ENCODE measurements at regions not wholly inside any gene's neighbourhood (a gene's known extent, or its start where the extent isn't known, plus 50 kb on each side); places are given as distances from the start of the nearest gene placed in this dataset.

- TF ChIP-seq CTCF (IDR thresholded peaks at IDR 0.05; ENCODE audit: partially characterized antibody, unreplicated experiment): no peak
- no peaks in the 10 kb centered on the region for H3K4me1 Mint-ChIP-seq (ENCODE audit: low read depth, unreplicated experiment)
- DNase-seq: no peak
- no peaks in the 10 kb centered on the region for H3K36me3 Mint-ChIP-seq (ENCODE audit: unreplicated experiment)
- no peaks in the 10 kb centered on the region for H3K9me3 Mint-ChIP-seq (ENCODE audit: unreplicated experiment)
- no peak overlapping the region for H3K27ac Mint-ChIP-seq (ENCODE audit: unreplicated experiment)
- no peaks in the 10 kb centered on the region for H3K27me3 Mint-ChIP-seq (ENCODE audit: unreplicated experiment)
- no peak overlapping the region for H3K4me3 Mint-ChIP-seq (ENCODE audit: unreplicated experiment)
Observed at GRCh38 chr11:25536289-25536688, 795.6 kb upstream of the ANO3 start.

GRCh38 chr11:25537393-25537792 is 794.5 kb upstream of the ANO3 start:
- no peaks in the 10 kb centered on the region for H3K36me3 Mint-ChIP-seq (ENCODE audit: unreplicated experiment)
- H3K27me3 Mint-ChIP-seq (ENCODE audit: unreplicated experiment): no peaks in the 10 kb centered on the region
- no peak overlapping the region for H3K27ac Mint-ChIP-seq (ENCODE audit: unreplicated experiment)
- no peak for DNase-seq
- no peak overlapping the region for H3K4me3 Mint-ChIP-seq (ENCODE audit: unreplicated experiment)
- no peaks in the 10 kb centered on the region for H3K4me1 Mint-ChIP-seq (ENCODE audit: low read depth, unreplicated experiment)
- no peaks in the 10 kb centered on the region for H3K9me3 Mint-ChIP-seq (ENCODE audit: unreplicated experiment)
- no peak for TF ChIP-seq CTCF (IDR thresholded peaks at IDR 0.05; ENCODE audit: partially characterized antibody, unreplicated experiment)

DNA sequence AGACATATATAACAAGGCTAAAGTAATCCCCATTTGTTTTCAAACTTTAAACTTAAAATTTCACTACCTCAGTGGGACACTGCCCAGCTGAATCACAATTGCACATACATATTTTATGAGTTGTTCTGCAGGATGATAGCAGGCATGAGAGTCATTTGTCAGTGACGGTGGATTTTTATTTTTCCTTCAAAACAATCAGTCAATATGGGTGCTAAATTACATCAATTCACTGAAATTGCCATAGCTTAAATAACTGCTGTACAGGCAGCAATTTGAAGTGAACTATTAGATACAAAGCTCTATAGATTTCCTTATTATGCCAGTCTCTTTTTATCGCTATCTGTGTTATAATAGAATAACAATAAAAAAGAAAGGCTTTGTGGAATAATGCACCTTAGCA is 784.6 kb upstream of the ANO3 start:
- no peak overlapping the region for H3K4me3 Mint-ChIP-seq (ENCODE audit: unreplicated experiment)
- no peaks in the 10 kb centered on the region for H3K27me3 Mint-ChIP-seq (ENCODE audit: unreplicated experiment)
- no peak overlapping the region for H3K27ac Mint-ChIP-seq (ENCODE audit: unreplicated experiment)
- H3K4me1 Mint-ChIP-seq (ENCODE audit: low read depth, unreplicated experiment): no peaks in the 10 kb centered on the region
- H3K36me3 Mint-ChIP-seq (ENCODE audit: unreplicated experiment): no peaks in the 10 kb centered on the region
- H3K9me3 Mint-ChIP-seq (ENCODE audit: unreplicated experiment): no peaks in the 10 kb centered on the region
- no peak for DNase-seq
- no peak for TF ChIP-seq CTCF (IDR thresholded peaks at IDR 0.05; ENCODE audit: partially characterized antibody, unreplicated experiment)

GRCh38 chr11:25562417-25562816 is 769.5 kb upstream of the ANO3 start:
- Mint-ChIP-seq H3K27me3 (ENCODE audit: unreplicated experiment) (no peaks in the 10 kb centered on the region), H3K4me1 (ENCODE audit: low read depth, unreplicated experiment) (no peaks in the 10 kb centered on the region), H3K36me3 (ENCODE audit: unreplicated experiment) (no peaks in the 10 kb centered on the region), H3K27ac (ENCODE audit: unreplicated experiment) (no peak overlapping the region), H3K4me3 (ENCODE audit: unreplicated experiment) (no peak overlapping the region), H3K9me3 (ENCODE audit: unreplicated experiment) (no peaks in the 10 kb centered on the region)
- TF ChIP-seq CTCF (IDR thresholded peaks at IDR 0.05; ENCODE audit: partially characterized antibody, unreplicated experiment): no peak
- no peak for DNase-seq

- Mint-ChIP-seq H3K9me3 (ENCODE audit: unreplicated experiment) (peaks cover 2% of the 10 kb centered on the region), H3K4me3 (ENCODE audit: unreplicated experiment) (no peak overlapping the region), H3K27ac (ENCODE audit: unreplicated experiment) (no peak overlapping the region), H3K4me1 (ENCODE audit: low read depth, unreplicated experiment) (no peaks in the 10 kb centered on the region), H3K27me3 (ENCODE audit: unreplicated experiment) (no peaks in the 10 kb centered on the region), H3K36me3 (ENCODE audit: unreplicated experiment) (no peaks in the 10 kb centered on the region)
- no peak for DNase-seq
- TF ChIP-seq CTCF (IDR thresholded peaks at IDR 0.05; ENCODE audit: partially characterized antibody, unreplicated experiment): no peak
Observed at GRCh38 chr11:25565846-25566245, 766.1 kb upstream of the ANO3 start.
